AG08396 (cell line): ENCODE measurements at regions not wholly inside any gene's neighbourhood (a gene's known extent, or its start where the extent isn't known, plus 50 kb on each side); places are given as distances from the start of the nearest gene placed in this dataset.

Source experiments
- DNase-seq: peaks from one replicate; pipeline ENCODE4 v3.0.0; 2012; ENCODE audit warnings: low spot score, mixed read lengths

DNA sequence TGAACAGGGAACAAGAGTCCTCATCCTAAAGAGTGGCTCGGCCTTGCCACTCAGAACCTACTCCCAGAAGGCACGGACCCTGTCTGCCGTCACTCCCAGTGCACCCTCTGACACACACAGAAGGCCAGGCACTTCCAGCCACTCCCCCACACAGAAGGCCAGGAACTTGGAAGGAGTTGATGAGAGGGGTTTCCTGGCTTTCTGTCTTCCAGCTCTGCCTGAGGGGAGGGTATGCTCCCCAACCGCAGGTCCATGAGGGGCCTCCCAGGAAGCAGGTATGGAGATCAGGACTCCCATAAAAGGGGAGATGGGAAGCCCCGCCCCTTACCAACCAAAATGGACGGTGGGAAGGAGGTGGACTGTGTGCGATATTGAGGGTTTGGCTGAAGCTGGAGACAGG lies 247.6 kb upstream of the IRX4 start:
- DNase-seq: no peak

DNA sequence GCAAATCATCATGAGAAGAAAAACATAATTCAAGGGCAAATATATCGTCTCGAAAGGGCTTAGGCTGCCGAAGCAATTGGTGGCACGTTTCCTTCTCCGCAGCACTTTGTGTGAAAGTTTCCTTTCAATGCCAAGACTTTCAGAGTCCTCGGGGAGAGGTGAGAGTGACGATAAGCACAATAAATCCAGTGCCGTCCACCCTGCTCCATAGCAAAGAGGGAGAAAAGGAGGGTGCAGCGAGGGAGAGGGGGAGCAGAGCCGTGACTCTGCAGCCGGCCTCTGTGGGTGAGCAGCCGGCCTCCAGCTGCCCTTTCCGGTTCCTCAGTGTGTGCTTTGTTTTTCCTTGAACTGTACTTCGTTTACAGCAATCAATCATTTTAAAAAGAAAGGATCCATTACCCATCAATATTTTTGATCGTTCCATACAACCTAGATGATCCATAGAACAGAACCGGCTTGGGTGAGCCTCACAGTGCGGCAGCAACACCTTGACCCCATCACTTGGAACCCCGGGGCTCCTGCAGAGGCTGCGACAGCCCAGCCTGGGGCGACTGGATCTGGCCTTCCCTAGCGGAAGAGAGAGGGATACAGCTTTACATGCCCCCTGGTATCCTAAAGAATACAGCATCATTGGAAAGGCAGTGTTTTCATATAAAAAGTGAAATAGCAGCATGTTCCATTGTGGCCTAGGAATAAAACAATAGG lies 247.0 kb upstream of the IRX4 start:
- no peak for DNase-seq

DNA sequence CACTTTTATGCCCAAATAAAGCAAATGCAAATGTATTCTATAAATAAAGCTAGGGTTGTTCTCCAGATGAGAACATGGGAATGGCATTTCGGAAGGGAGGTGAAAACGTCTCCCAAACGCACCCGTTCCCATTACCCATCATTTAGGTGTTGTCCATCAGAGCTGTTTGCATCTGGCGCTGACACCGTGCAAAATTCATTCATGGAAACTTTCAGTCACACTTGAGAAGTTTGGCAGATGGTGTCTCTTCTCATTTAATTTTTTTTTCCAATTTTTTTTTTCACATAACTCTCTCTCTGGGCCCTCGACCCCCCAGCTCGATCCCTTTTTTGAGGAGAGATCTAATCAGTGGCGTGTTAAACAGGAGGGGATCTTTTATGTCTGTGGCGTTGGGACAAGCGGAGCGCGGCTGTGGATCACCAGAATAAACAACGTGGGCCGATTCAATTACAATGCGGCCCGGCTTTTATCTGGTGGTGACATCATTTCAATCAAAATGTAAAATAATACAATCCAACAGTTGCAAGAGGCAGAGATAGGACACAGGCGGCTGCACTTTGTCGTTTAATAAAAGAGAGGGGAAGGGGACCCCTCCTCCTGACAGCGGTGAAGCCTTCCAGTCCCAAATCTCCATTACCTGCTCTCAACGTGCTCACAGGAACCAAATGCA lies 246.1 kb upstream of the IRX4 start:
- DNase-seq: no peak

- no peak for DNase-seq
Measured at GRCh38 chr5:2126512-2126911, 243.8 kb upstream of the IRX4 start.

GRCh38 chr5:2125901-2126265 lies 243.2 kb upstream of the IRX4 start:
- DNase-seq: no peak

- DNase-seq: no peak
Measured at GRCh38 chr5:2125171-2125900, 242.6 kb upstream of the IRX4 start.

DNA sequence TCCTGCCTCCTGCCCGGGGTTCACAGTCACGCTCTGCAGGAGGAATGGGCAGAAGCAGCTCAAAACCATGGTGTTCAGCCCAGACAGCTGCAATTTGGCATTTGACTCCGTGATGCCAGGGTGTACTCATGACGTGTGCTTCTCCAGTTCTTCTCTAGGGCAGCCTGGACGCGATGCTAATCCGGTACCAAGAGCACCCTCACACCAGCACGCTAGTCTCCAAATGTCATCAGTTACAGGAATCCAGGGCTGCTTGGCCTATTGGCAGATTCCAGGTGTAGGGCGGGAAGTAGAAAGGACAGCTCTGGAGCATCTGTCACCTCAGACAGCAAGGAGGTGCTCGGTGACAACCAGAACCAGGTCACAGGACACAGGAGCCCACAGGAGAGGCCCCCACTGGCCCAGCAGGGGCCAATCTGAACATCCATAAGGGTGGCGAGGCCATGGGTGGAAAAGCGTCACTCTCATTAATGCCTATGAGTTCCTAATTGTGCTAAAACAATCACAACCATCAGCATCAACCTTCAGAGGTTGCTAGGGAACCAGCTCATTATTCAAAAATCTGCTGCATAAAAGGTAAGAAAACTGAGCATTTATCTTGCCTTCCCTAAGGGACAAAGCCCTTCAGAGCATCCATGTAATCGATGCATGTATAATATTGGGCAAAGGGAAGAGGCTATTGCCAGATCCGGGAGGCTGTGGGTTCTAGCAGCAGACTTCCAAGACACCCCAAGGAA lies 241.9 kb upstream of the IRX4 start:
- no peak for DNase-seq

DNA sequence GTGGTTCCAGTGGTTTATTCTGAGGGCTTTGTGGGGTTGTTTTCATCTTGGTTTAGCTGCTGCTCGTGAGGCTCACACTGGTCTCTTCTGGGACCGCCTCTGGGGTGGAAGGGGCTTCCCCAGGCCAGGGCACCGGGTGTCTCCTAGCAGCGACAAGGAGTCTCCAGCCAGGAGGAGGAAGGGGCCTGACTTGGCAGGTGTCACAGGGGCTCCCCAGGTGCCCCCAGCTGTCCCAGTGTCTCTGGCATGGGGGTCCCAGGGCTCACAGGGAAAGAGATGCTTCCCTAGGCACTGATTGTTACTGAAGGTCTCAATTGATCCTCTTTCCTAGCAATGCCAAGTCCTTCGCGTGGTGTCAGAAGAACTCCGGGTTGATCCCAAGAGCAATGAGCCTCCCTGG lies 241.1 kb upstream of the IRX4 start:
- DNase-seq: no peak

DNA sequence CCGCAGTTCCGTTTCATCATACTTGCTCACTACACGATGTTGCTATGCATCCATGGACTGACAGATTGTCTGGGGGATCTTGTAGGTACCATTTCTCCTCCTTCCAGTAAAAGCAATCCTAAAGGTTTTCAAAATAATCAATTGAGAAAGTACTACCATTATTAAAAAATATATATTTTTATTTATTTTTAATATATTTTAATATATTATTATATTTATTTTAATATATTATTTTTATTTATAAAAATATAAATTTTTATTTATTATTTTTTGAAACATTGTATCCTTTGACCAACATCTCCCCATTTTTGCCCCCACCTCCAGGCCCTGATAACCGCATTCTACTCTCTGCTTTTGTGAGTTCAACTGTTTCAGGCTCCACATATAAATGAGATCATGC lies 237.6 kb upstream of the IRX4 start:
- DNase-seq: no peak

DNA sequence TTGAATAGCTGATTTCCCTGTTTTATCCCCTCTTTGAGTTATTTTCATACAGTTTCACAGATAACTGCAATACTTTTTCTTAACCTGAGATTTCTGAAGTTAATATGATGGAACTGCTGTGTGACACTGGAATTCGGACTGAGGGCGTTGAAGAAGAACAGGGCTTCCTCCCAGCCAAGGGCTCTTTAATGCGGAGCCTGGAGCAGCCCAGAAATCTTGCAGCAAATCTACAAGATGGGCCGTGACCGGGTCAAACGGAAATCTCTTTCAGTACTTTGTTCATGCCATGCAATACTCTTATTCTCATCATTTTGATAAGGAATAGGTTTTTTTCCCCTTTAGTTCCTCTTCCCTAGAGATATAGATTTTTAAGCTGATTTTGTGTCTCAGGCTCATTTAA lies 236.8 kb upstream of the IRX4 start:
- DNase-seq: no peak

DNA sequence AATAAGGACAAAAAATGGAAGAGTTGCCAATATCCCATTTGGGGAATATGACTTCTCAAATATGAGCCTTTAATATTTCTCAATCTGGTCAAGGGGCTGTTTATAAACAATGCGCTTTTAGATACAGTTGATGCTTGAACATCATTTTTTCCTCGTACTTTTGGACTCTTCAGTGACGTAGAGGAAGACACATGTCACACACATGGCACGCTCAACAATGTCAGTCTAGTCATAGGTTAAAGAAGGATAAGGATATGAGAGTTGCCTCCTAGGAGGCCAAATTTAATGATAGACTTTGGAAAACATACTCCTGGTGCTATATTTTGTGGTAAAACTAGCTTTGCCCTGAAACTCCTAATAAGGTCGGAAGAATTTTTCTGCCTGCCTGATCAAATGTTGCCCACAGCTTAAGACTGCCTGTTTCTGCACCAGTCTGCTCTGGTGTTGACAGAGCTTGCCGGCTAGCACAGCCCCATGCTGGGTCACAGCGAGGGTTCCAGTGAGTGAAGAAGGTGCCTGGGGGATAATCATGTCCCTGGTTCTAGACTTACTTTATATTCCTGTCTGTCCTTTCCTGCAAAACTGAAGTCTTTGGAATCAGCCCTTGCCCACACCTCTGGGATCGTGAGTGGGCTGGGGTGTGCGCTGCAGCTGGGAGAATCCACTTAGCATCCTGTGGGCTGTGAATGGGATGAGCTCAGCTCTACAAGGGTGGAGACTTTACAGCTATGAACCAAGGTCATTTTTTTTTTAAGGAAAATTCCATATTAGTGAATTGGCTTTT lies 230.8 kb upstream of the IRX4 start:
- no peak for DNase-seq

DNA sequence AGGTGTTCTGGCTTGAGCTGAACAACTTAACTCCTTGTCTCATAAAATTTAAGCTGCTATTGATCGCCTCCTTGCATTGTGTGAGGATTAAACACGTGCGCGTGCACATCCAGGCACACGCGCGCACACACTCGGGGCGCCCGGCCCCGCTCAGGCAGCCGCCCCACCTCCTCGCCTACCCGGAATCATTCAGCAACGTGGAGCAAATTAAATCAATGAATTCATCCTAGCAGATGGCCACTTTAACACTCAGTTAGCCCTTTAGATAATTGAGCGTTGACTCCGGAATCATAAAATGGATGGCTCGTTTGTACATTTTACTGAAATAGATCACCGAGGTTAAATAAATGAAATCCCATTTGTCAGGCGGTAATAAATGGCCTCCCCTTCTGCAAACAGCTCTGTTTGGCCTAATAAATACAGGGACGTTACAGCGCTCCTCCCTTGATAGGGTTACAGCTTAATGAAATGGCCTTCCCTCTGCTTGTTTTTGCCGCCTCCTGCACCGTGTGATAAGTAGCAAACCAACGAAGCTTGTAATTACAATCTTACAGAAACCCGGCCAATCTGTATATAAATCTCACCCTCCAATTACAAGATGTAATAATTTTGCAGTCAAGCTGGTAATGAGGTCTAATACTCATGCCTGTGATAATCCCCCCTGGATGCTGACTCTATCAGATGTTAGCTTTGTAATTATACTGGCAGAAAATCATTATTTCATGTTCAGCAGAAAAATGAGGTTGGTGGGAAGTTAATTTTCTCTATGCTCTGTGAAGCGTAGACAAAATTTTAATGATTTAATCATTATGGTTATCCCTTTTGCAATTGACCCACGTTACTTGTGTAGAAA lies 229.7 kb upstream of the IRX4 start:
- no peak for DNase-seq

- no peak for DNase-seq
Measured at GRCh38 chr5:2111569-2112105, 228.9 kb upstream of the IRX4 start.

GRCh38 chr5:2110934-2111462 lies 228.3 kb upstream of the IRX4 start:
- no peak for DNase-seq

- DNase-seq: no peak
Measured at GRCh38 chr5:2110137-2110933, 227.6 kb upstream of the IRX4 start.

DNA sequence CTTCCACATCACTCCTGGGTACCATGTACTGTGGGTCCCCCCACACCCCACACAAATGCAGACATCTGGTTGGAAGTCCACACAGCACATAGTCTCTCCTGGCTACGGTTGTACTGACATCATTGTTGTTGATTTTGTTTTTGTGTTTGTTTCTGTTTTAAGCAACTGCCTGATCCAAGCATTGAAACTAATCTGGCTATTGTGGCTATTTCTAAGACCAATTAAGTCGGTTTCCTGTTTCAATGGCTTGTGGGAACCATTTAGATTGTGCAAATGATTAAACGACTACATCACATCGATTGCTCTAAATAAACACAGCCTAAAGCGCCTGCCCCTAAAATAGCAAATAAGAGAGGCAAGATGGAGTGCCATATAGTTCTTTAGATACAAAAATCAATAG lies 226.8 kb upstream of the IRX4 start:
- DNase-seq: no peak

DNA sequence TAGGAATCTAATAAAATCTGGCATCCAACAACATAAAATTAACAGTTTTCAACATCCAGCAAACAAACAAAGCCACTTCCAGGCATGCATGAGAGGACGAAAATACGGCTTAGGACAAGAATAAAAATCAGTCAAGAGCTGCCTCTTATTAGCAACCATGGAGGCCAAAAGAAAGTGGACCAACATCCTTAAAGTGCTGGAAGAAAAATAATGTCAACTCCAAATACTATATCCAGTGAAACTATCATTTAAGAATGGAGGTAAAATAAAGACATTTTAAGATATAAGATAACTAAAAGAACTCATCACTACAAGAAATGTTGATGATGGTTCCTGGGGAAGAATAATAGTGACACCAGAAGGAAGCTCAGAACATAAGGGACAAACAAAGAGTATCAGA lies 224.0 kb upstream of the IRX4 start:
- no peak for DNase-seq

GRCh38 chr5:2105141-2105540 lies 222.4 kb upstream of the IRX4 start:
- DNase-seq: no peak

DNA sequence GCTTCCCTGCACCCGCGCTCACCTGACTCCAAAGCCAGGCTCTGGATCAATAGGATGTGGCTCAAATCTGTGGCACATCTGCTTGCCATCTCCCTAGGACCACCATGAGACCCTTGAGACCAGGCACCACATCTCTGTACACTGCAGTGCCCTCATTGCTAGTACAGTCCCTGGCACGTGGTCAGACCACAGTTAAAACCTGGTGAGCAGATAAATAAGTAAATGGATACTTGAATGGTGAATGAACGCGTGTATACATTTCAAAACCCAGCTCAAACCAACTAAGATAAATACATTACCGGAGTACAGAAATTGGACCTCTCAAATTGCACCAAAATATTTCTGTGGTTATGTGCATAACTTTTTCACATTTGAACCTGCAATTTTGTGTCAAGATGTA lies 221.2 kb upstream of the IRX4 start:
- no peak for DNase-seq
